Osteocyte (in vitro differentiated cells): ENCODE measurements at regions not wholly inside any gene's neighbourhood (a gene's known extent, or its start where the extent isn't known, plus 50 kb on each side); places are given as distances from the start of the nearest gene placed in this dataset.
"Not testable (repeated sequence)": the region's sequence is repeated elsewhere in the genome, so short reads cannot be mapped to it uniquely, and the experiment has no call there.

Experiments used
- DNase-seq: peaks from one replicate; pipeline ENCODE4 v3.0.0; 2021; ENCODE audit warnings: mixed read lengths; ENCODE audit not compliant: unreplicated experiment; ENCODE audit errors: extremely low spot score
- H3K27ac Mint-ChIP-seq: one replicate; pipeline ENCODE4 v1.8.0; 2021; ENCODE audit warnings: mild to moderate bottlenecking, mixed read lengths; ENCODE audit not compliant: unreplicated experiment
- H3K27me3 Mint-ChIP-seq: one replicate; pipeline ENCODE4 v1.8.0; 2021; ENCODE audit warnings: mixed read lengths; ENCODE audit not compliant: unreplicated experiment
- H3K36me3 Mint-ChIP-seq: one replicate; pipeline ENCODE4 v1.8.0; 2021; ENCODE audit warnings: mixed read lengths; ENCODE audit not compliant: unreplicated experiment
- H3K4me1 Mint-ChIP-seq: one replicate; pipeline ENCODE4 v1.8.0; 2021; ENCODE audit warnings: mixed read lengths; ENCODE audit not compliant: unreplicated experiment
- H3K4me3 Mint-ChIP-seq: one replicate; pipeline ENCODE4 v1.8.0; 2021; ENCODE audit warnings: mild to moderate bottlenecking, moderate library complexity, mixed read lengths; ENCODE audit not compliant: unreplicated experiment
- H3K9me3 Mint-ChIP-seq: one replicate; pipeline ENCODE4 v1.8.0; 2021; ENCODE audit warnings: mixed read lengths; ENCODE audit not compliant: unreplicated experiment
- CTCF ChIP-seq: fragments of 200-600 bp; sonication (generic); IDR thresholded peaks from 2 replicates; pipeline ENCODE4 v1.5.0; 2021; ENCODE audit warnings: antibody characterized with exemption, mild to moderate bottlenecking, moderate library complexity

GRCh38 chr15:81642451-81642990, 268.5 kb upstream of the TMC3 start:
- Mint-ChIP-seq H3K9me3 (peaks cover 23% of the 10 kb centered on the region), H3K4me3 (no peak overlapping the region), H3K27ac (peak overlapping the region; percentile 27), H3K4me1 (peaks cover 14% of the 10 kb centered on the region), H3K36me3 (peaks cover 3% of the 10 kb centered on the region), H3K27me3 (no peaks in the 10 kb centered on the region)
- no peak for TF ChIP-seq CTCF
- no peak for DNase-seq

- not testable (repeated sequence) for H3K4me3 Mint-ChIP-seq, DNase-seq, H3K27ac Mint-ChIP-seq, H3K36me3 Mint-ChIP-seq, H3K4me1 Mint-ChIP-seq
- Mint-ChIP-seq H3K27me3 (peaks cover 10% of the 10 kb centered on the region), H3K9me3 (peaks cover 28% of the 10 kb centered on the region)
Measured at GRCh38 chr15:81636064-81636463, 262.1 kb upstream of the TMC3 start.

GRCh38 chr15:81633889-81634288, 259.9 kb upstream of the TMC3 start:
- no peak overlapping the region for H3K4me3 Mint-ChIP-seq
- no peaks in the 10 kb centered on the region for H3K36me3 Mint-ChIP-seq
- no peaks in the 10 kb centered on the region for H3K4me1 Mint-ChIP-seq
- no peak overlapping the region for H3K27ac Mint-ChIP-seq
- DNase-seq = no peak
- H3K27me3 Mint-ChIP-seq = peaks cover 10% of the 10 kb centered on the region
- TF ChIP-seq CTCF = no peak
- H3K9me3 Mint-ChIP-seq = peaks cover 14% of the 10 kb centered on the region

- Mint-ChIP-seq H3K27ac (no peak overlapping the region), H3K4me1 (no peaks in the 10 kb centered on the region), H3K27me3 (peaks cover 11% of the 10 kb centered on the region), H3K36me3 (no peaks in the 10 kb centered on the region), H3K9me3 (no peaks in the 10 kb centered on the region), H3K4me3 (no peak overlapping the region)
- DNase-seq = no peak
- TF ChIP-seq CTCF = no peak
Measured at GRCh38 chr15:81625896-81626295, 251.9 kb upstream of the TMC3 start.

- H3K36me3 Mint-ChIP-seq = no peaks in the 10 kb centered on the region
- DNase-seq = no peak
- no peaks in the 10 kb centered on the region for H3K9me3 Mint-ChIP-seq
- TF ChIP-seq CTCF = no peak
- no peaks in the 10 kb centered on the region for H3K4me1 Mint-ChIP-seq
- no peak overlapping the region for H3K4me3 Mint-ChIP-seq
- H3K27ac Mint-ChIP-seq = no peak overlapping the region
- H3K27me3 Mint-ChIP-seq = peaks cover 22% of the 10 kb centered on the region
Measured at GRCh38 chr15:81619002-81619401, 245.0 kb upstream of the TMC3 start.

- Mint-ChIP-seq H3K9me3 (no peaks in the 10 kb centered on the region), H3K4me1 (no peaks in the 10 kb centered on the region), H3K4me3 (no peak overlapping the region), H3K27ac (no peak overlapping the region), H3K36me3 (no peaks in the 10 kb centered on the region), H3K27me3 (peaks cover 35% of the 10 kb centered on the region)
- DNase-seq = no peak
- TF ChIP-seq CTCF = no peak
Measured at GRCh38 chr15:81612631-81613030, 238.6 kb upstream of the TMC3 start.
